ENCODE measurements at regions not wholly inside any gene's neighbourhood (a gene's known extent, or its start where the extent isn't known, plus 50 kb on each side); places are given as distances from the start of the nearest gene placed in this dataset.

DNA sequence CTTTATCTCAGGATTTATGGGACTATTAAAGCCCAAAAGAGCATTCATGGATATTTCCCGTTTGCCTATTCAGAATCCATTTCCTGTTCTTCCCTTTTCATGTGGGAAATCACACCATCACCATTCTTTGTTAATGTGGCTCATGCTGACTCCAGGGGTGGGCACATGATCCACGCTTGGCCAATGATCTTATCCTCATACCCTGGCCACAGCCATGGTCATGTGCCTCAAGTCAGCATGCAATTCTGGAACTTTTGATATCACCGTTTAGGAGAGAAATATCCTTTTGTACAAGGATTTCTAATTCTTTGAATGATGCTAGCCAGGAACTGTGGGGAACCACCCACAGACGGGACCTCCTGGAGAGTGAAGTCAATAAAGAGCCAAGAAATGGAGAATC is 272.2 kb downstream of the PRELID2 start:
- no peak for TF ChIP-seq EZH2 (IDR thresholded peaks at IDR 0.05; ENCODE audit: low read length)
- TF ChIP-seq, protein P1, sequence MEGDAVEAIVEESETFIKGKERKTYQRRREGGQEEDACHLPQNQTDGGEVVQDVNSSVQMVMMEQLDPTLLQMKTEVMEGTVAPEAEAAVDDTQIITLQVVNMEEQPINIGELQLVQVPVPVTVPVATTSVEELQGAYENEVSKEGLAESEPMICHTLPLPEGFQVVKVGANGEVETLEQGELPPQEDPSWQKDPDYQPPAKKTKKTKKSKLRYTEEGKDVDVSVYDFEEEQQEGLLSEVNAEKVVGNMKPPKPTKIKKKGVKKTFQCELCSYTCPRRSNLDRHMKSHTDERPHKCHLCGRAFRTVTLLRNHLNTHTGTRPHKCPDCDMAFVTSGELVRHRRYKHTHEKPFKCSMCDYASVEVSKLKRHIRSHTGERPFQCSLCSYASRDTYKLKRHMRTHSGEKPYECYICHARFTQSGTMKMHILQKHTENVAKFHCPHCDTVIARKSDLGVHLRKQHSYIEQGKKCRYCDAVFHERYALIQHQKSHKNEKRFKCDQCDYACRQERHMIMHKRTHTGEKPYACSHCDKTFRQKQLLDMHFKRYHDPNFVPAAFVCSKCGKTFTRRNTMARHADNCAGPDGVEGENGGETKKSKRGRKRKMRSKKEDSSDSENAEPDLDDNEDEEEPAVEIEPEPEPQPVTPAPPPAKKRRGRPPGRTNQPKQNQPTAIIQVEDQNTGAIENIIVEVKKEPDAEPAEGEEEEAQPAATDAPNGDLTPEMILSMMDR (optimal IDR thresholded peaks at IDR 0.05 in 1 of 3, IDR thresholded peaks at IDR 0.05 in 1 of 3, conservative IDR thresholded peaks at IDR 0.05 in 1 of 3; ENCODE audit: extremely low read depth in 1 of 3, insufficient read depth in 2 of 3, low read length in 3 of 3): no peak

Measured in keratinocyte (primary cell).